GM23338 (cell line): ENCODE measurements at regions not wholly inside any gene's neighbourhood (a gene's known extent, or its start where the extent isn't known, plus 50 kb on each side); places are given as distances from the start of the nearest gene placed in this dataset.
A peak's percentile ranks its signal among the peaks of the same experiment; 100 is the strongest.
"Not testable (repeated sequence)": the region's sequence is repeated elsewhere in the genome, so short reads cannot be mapped to it uniquely, and the experiment has no call there.

ENCODE experiments used
- ATAC-seq: fragments of 200-7000 bp; cut with Tn5 transposase; 3 replicates; pipeline ENCODE4 v1.9.1; 2020
- DNase-seq: peaks from one replicate; pipeline ENCODE4 v3.0.0-alpha.2; 2015; ENCODE audit warnings: low spot score
- H2AFZ ChIP-seq: fragments of 200-600 bp; sonication (generic); 2 replicates; pipeline ENCODE4 v1.8.0; 2016; ENCODE audit warnings: antibody characterized with exemption, mild to moderate bottlenecking, moderate library complexity
- H3F3A ChIP-seq: fragments of 200-600 bp; sonication (generic); replicated peaks from 2 replicates; pipeline ENCODE4 v1.8.0; 2017; ENCODE audit warnings: antibody characterized with exemption, mixed run types, low read depth
- H3K27ac ChIP-seq: fragments of 200-600 bp; sonication (generic); 2 replicates; pipeline ENCODE4 v1.6.1; 2016; ENCODE audit warnings: low read depth
- H3K27me3 ChIP-seq: fragments of 200-600 bp; sonication (generic); 2 replicates; pipeline ENCODE4 v1.8.0; 2016; ENCODE audit warnings: mild to moderate bottlenecking, mixed run types, moderate library complexity; ENCODE audit not compliant: insufficient read depth
- H3K36me3 ChIP-seq: fragments of 200-600 bp; sonication (generic); 2 replicates; pipeline ENCODE4 v1.8.0; 2016; ENCODE audit warnings: mild to moderate bottlenecking; ENCODE audit not compliant: insufficient read depth
- H3K4me1 ChIP-seq: fragments of 200-600 bp; sonication (generic); 2 replicates; pipeline ENCODE4 v1.8.0; 2016; ENCODE audit warnings: mild to moderate bottlenecking, moderate library complexity; ENCODE audit not compliant: insufficient read depth
- H3K4me2 ChIP-seq: fragments of 200-600 bp; sonication (generic); 2 replicates; pipeline ENCODE4 v1.7.1; 2017; ENCODE audit warnings: mixed run types
- H3K4me3 ChIP-seq: fragments of 200-600 bp; sonication (generic); 2 replicates; pipeline ENCODE4 v1.6.1; 2016; ENCODE audit warnings: mixed run types
- H3K79me2 ChIP-seq: fragments of 200-600 bp; sonication (generic); replicated peaks from 2 replicates; pipeline ENCODE4 v1.8.0; 2017; ENCODE audit warnings: mild to moderate bottlenecking; ENCODE audit not compliant: insufficient read depth
- H3K9me2 ChIP-seq: fragments of 200-600 bp; sonication (generic); 2 replicates; pipeline ENCODE4 v1.8.0; 2017; ENCODE audit not compliant: insufficient read depth
- H4K20me1 ChIP-seq: fragments of 200-600 bp; sonication (generic); replicated peaks from 2 replicates; pipeline ENCODE4 v1.8.0; 2017; ENCODE audit warnings: mild to moderate bottlenecking; ENCODE audit not compliant: insufficient read depth
- H3K27ac Mint-ChIP-seq: 2 replicates; pipeline ENCODE4 v1.8.0; 2020; ENCODE audit warnings: inconsistent platforms, mild to moderate bottlenecking, moderate library complexity, mixed read lengths
- H3K27me3 Mint-ChIP-seq: 3 replicates; pipeline ENCODE4 v1.8.0; 2022; ENCODE audit warnings: low read depth, mild to moderate bottlenecking, moderate library complexity, mixed read lengths, inconsistent platforms; ENCODE audit not compliant: insufficient read depth, poor library complexity
- H3K36me3 Mint-ChIP-seq: 3 replicates; pipeline ENCODE4 v1.8.0; 2021; ENCODE audit warnings: low read depth, mild to moderate bottlenecking, inconsistent platforms, moderate library complexity, mixed read lengths
- H3K4me1 Mint-ChIP-seq: 3 replicates; pipeline ENCODE4 v1.8.0; 2020; ENCODE audit warnings: mild to moderate bottlenecking, inconsistent platforms, mixed read lengths
- H3K4me3 Mint-ChIP-seq: 3 replicates; pipeline ENCODE4 v1.8.0; 2021; ENCODE audit warnings: moderate library complexity, mild to moderate bottlenecking, inconsistent platforms, mixed read lengths
- H3K9me3 Mint-ChIP-seq: 3 replicates; pipeline ENCODE4 v1.8.0; 2020; ENCODE audit warnings: moderate library complexity, mild to moderate bottlenecking, inconsistent platforms, mixed read lengths
- ZNF331 ChIP-seq: fragments of 250-450 bp; sonication (Bioruptor Pico); IDR thresholded peaks from 2 replicates; pipeline ENCODE4 v1.5.0; 2020; ENCODE audit warnings: low read depth, mild to moderate bottlenecking, moderate library complexity
- TF ChIP-seq, protein P1 (sequence below): IDR thresholded peaks from 2 replicates; pipeline ENCODE4 v1.6.1; 2016; ENCODE audit warnings: antibody characterized with exemption
- TF ChIP-seq, protein P2 (sequence below), 2 experiments: fragments of 200-600 bp in 1 of 2; sonication (generic) in 1 of 2; conservative IDR thresholded peaks; 2 replicates each; pipeline versions ENCODE4 v1.5.1 to v1.6.1; 2016 to 2017; ENCODE audit warnings: antibody characterized with exemption in 2 of 2, low read depth in 2 of 2, mild to moderate bottlenecking in 2 of 2, moderate library complexity in 1 of 2

DNA sequence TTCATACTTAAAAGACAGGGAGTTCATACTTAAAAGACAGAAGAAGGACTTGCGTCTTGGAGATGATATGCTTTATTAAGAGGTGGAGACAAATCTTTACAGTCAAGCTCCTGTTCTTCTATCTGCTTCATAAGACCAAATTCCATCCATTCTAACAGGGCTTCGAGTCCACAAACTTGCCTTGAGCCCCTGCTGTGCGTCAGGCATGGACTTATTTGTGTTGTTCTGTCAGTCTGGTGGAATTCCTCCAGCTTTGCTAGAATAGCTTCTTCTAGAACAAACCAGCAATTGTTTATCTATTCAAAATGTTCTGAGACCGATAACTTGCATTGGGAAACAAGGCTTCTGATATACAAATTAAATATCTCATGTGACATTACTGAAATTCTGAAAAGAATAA is 73.9 kb upstream of the SOX11 start (continued):
- TF ChIP-seq, protein P1, sequence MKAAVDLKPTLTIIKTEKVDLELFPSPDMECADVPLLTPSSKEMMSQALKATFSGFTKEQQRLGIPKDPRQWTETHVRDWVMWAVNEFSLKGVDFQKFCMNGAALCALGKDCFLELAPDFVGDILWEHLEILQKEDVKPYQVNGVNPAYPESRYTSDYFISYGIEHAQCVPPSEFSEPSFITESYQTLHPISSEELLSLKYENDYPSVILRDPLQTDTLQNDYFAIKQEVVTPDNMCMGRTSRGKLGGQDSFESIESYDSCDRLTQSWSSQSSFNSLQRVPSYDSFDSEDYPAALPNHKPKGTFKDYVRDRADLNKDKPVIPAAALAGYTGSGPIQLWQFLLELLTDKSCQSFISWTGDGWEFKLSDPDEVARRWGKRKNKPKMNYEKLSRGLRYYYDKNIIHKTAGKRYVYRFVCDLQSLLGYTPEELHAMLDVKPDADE, result no peak
- no peak for TF ChIP-seq ZNF331 (CRISPR knock-in tag)

DNA sequence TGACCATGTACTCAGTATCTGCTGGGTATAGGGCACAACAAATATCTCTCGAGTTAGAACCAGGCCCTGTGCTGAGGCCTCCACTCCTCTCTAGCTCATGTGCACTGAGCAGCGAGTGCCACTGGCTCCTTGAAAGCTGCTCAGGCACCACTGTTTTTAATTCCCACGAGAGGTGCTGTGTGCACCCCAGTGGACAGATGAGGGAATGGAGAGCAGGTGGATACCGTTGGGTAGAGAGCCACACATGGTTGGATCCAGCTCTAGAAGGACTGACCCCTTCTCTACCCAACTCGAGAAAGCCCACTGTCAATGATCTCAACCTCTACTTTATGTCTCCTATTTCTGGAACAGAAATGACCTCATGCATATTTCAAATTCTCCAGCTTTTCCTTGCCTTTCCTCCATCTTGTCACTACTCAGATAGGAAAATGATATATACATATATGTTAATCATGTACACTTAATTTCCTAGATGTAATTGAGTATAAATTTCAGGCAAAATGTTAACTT is 66.6 kb upstream of the SOX11 start:
- not testable (repeated sequence) for H2AFZ ChIP-seq, H3K4me2 ChIP-seq, ATAC-seq, H3K4me3 ChIP-seq, H4K20me1 ChIP-seq, H3K36me3 Mint-ChIP-seq, H3K4me1 ChIP-seq, H3K27ac ChIP-seq, H3K4me3 Mint-ChIP-seq, H3K79me2 ChIP-seq, H3K36me3 ChIP-seq, H3K27me3 ChIP-seq, H3K9me2 ChIP-seq, H3K27me3 Mint-ChIP-seq, H3F3A ChIP-seq, H3K27ac Mint-ChIP-seq
- TF ChIP-seq, protein P2, sequence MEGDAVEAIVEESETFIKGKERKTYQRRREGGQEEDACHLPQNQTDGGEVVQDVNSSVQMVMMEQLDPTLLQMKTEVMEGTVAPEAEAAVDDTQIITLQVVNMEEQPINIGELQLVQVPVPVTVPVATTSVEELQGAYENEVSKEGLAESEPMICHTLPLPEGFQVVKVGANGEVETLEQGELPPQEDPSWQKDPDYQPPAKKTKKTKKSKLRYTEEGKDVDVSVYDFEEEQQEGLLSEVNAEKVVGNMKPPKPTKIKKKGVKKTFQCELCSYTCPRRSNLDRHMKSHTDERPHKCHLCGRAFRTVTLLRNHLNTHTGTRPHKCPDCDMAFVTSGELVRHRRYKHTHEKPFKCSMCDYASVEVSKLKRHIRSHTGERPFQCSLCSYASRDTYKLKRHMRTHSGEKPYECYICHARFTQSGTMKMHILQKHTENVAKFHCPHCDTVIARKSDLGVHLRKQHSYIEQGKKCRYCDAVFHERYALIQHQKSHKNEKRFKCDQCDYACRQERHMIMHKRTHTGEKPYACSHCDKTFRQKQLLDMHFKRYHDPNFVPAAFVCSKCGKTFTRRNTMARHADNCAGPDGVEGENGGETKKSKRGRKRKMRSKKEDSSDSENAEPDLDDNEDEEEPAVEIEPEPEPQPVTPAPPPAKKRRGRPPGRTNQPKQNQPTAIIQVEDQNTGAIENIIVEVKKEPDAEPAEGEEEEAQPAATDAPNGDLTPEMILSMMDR (conservative IDR thresholded peaks at IDR 0.05; ENCODE audit: low read depth in 2 of 2), result peak; percentile 18 to 36; a peak in 3 of 4 replicates
- H3K4me1 Mint-ChIP-seq, result peaks cover 12% of the 10 kb centered on the region
- H3K9me3 Mint-ChIP-seq, result peaks cover 59% of the 10 kb centered on the region
- DNase-seq, result peak; percentile 4

DNA sequence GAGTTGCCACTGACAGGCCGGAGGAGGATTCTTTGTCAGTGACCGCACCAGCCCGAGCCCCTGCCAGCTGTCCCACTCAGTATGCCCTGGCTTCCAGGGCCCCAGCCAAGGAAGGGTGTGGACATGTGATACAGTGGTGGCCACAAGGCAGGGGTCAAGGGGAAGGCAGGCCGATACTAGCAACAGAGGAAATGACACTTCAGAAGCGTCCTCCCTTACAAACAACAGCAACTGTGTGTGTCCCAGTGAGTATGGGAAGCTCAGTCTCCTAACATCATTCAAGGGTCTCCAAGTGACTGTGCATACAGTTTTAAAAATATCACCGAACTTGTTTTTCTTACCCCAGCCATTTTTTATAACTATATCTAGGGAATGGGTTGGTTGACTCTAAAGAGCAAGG is 63.7 kb upstream of the SOX11 start:
- H3K27me3 Mint-ChIP-seq, result not testable (repeated sequence)

DNA sequence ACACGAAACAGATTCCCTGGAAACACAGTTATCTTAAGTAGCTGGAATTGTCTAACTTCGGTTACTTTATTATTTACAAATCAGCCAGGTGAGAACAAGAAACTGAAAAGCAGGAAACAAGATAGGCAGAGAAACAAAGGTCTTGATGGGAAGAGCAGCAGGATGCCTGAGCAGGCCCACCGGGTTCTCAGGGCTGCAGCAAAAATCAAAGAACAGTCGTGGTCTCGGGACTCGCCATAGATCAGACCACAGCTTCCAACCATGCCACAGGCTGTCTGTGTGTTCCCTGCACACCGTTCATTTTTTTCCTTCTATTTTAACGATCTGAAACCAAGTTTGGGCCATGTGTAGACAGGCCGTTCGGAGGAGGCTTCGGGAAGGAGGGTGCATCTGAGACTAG is 62.7 kb upstream of the SOX11 start:
- not testable (repeated sequence) for H3K36me3 Mint-ChIP-seq, DNase-seq, H3K4me3 ChIP-seq, H3K4me2 ChIP-seq, H3K27ac ChIP-seq, H3F3A ChIP-seq, H3K4me1 ChIP-seq, H2AFZ ChIP-seq, ATAC-seq, H3K4me3 Mint-ChIP-seq, H3K27ac Mint-ChIP-seq, H3K36me3 ChIP-seq, H3K79me2 ChIP-seq, H3K27me3 Mint-ChIP-seq, H3K9me2 ChIP-seq, H3K27me3 ChIP-seq, H4K20me1 ChIP-seq
- Mint-ChIP-seq H3K4me1 (peaks cover 12% of the 10 kb centered on the region), H3K9me3 (peaks cover 43% of the 10 kb centered on the region)

More for the DNA sequence above, 63.7 kb upstream of the SOX11 start:
- not testable (repeated sequence) for H3K4me3 Mint-ChIP-seq, H4K20me1 ChIP-seq, H3K79me2 ChIP-seq, H3K36me3 Mint-ChIP-seq, ATAC-seq, H3K36me3 ChIP-seq, H3K9me2 ChIP-seq, H3K4me1 ChIP-seq, H3K27ac ChIP-seq, H2AFZ ChIP-seq, H3K4me3 ChIP-seq, H3K27ac Mint-ChIP-seq, H3K27me3 ChIP-seq, H3F3A ChIP-seq, H3K4me2 ChIP-seq, DNase-seq
- Mint-ChIP-seq H3K9me3 (peaks cover 43% of the 10 kb centered on the region), H3K4me1 (peaks cover 12% of the 10 kb centered on the region)

DNA sequence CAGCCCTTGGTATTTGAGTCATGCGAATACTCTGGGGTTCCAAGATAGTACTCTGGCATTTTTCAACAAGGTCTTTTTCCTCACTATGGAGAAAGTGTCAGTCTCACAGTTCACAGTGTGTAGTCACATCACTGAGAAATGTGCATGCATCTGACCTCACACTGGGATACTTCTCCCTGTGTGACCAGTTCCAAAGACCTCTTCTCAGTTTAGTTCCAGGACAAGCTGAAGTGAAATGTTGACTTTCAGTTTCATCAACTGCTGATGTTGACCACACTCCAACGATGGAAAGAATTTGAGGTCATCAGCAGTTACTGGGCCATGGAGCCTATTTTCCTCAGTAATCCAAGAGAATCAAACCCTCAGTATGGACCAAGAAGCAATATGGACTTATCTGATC is 55.1 kb upstream of the SOX11 start:
- H3K9me3 Mint-ChIP-seq, H3K27ac ChIP-seq, DNase-seq, H3K9me2 ChIP-seq, H3K4me2 ChIP-seq, H3K27ac Mint-ChIP-seq, H3K4me1 ChIP-seq, H3F3A ChIP-seq, H3K27me3 ChIP-seq, H3K36me3 ChIP-seq, H2AFZ ChIP-seq, H3K27me3 Mint-ChIP-seq, H3K4me3 Mint-ChIP-seq, H4K20me1 ChIP-seq, H3K36me3 Mint-ChIP-seq, H3K4me3 ChIP-seq, H3K4me1 Mint-ChIP-seq, ATAC-seq, H3K79me2 ChIP-seq: not testable (repeated sequence)
